ENCODE measurements at regions not wholly inside any gene's neighbourhood (a gene's known extent, or its start where the extent isn't known, plus 50 kb on each side); places are given as distances from the start of the nearest gene placed in this dataset.

DNA sequence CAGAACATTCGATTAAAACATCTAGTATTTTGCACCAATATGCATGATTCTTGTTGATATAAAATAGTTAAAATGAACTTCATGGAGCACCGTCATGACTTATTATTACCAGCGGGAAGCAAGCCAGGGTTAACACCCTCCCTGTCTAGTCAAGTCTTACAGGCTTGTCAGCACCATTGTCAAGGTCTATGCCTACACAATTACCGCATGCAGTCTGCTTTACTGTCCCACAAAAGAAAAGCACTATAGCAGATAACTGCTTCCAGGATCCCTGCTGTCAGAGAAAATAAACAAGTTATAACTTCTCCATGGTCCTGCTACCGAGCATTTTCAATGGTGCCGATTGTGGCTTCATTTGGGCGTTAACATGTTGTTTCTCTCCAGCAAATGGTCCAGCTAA, 968.0 kb upstream of the FAM98A start:
- TF ChIP-seq CTCF (IDR thresholded peaks at IDR 0.05; ENCODE audit: insufficient read depth, low read length, poor library complexity, severe bottlenecking) (no peak), EZH2phosphoT487 (conservative IDR thresholded peaks at IDR 0.05; ENCODE audit: low read length) (no peak)

All from SU-DHL-6 (cell line).